Stimulated activated memory B cell treated with anti-CD40 and anti-IgM and Interleukin-4, amounts not matched to agents 10 μg/mL and 1 μg/mL and 100 μg/mL, for 72 hours (primary cell): ENCODE measurements at regions not wholly inside any gene's neighbourhood (a gene's known extent, or its start where the extent isn't known, plus 50 kb on each side); places are given as distances from the start of the nearest gene placed in this dataset.
"Not testable (repeated sequence)": the region's sequence is repeated elsewhere in the genome, so short reads cannot be mapped to it uniquely, and the experiment has no call there.

Experiments used
- ATAC-seq: fragments of 150-1000 bp; cut with Tn5 transposase; 2 replicates; pipeline ENCODE4 v1.10.0; 2021
- H3K27ac Mint-ChIP-seq: one replicate; pipeline ENCODE4 v1.8.0; 2022; ENCODE audit warnings: mild to moderate bottlenecking, mixed read lengths
- H3K27me3 Mint-ChIP-seq: one replicate; pipeline ENCODE4 v1.8.0; 2022; ENCODE audit warnings: mixed read lengths
- H3K36me3 Mint-ChIP-seq: one replicate; pipeline ENCODE4 v1.8.0; 2022; ENCODE audit warnings: mixed read lengths
- H3K4me1 Mint-ChIP-seq: one replicate; pipeline ENCODE4 v1.8.0; 2022; ENCODE audit warnings: mixed read lengths
- H3K4me3 Mint-ChIP-seq: one replicate; pipeline ENCODE4 v1.8.0; 2022; ENCODE audit warnings: mild to moderate bottlenecking, moderate library complexity, mixed read lengths
- H3K9me3 Mint-ChIP-seq: one replicate; pipeline ENCODE4 v1.8.0; 2022; ENCODE audit warnings: mixed read lengths

- no peaks in the 10 kb centered on the region for H3K4me1 Mint-ChIP-seq
- no peaks in the 10 kb centered on the region for H3K27me3 Mint-ChIP-seq
- no peak for ATAC-seq
- peaks cover 7% of the 10 kb centered on the region for H3K9me3 Mint-ChIP-seq
- no peak overlapping the region for H3K4me3 Mint-ChIP-seq
- no peak overlapping the region for H3K27ac Mint-ChIP-seq
- no peaks in the 10 kb centered on the region for H3K36me3 Mint-ChIP-seq
These were observed 354.9 kb downstream of the CD109 start for GRCh38 chr6:74050921-74051320.

GRCh38 chr6:74048387-74048786, 352.4 kb downstream of the CD109 start:
- no peak for ATAC-seq
- Mint-ChIP-seq H3K9me3 (peaks cover 7% of the 10 kb centered on the region), H3K27ac (no peak overlapping the region), H3K4me3 (no peak overlapping the region), H3K36me3 (no peaks in the 10 kb centered on the region), H3K27me3 (no peaks in the 10 kb centered on the region), H3K4me1 (no peaks in the 10 kb centered on the region)

- Mint-ChIP-seq H3K27ac (no peak overlapping the region), H3K4me1 (no peaks in the 10 kb centered on the region), H3K36me3 (no peaks in the 10 kb centered on the region), H3K4me3 (no peak overlapping the region), H3K9me3 (peaks cover 9% of the 10 kb centered on the region), H3K27me3 (no peaks in the 10 kb centered on the region)
- ATAC-seq: no peak
These were observed 348.6 kb downstream of the CD109 start for GRCh38 chr6:74044417-74045096.

- no peaks in the 10 kb centered on the region for H3K36me3 Mint-ChIP-seq
- no peak for ATAC-seq
- no peak overlapping the region for H3K27ac Mint-ChIP-seq
These were observed 345.4 kb downstream of the CD109 start for GRCh38 chr6:74041420-74041819.

GRCh38 chr6:74018825-74019224, 322.8 kb downstream of the CD109 start:
- Mint-ChIP-seq H3K9me3 (peaks cover 11% of the 10 kb centered on the region), H3K27ac (no peak overlapping the region), H3K36me3 (no peaks in the 10 kb centered on the region), H3K4me1 (no peaks in the 10 kb centered on the region), H3K4me3 (no peak overlapping the region), H3K27me3 (no peaks in the 10 kb centered on the region)
- ATAC-seq: no peak

More at GRCh38 chr6:74041420-74041819, 345.4 kb downstream of the CD109 start:
- Mint-ChIP-seq H3K4me3 (no peak overlapping the region), H3K27me3 (no peaks in the 10 kb centered on the region), H3K4me1 (no peaks in the 10 kb centered on the region), H3K9me3 (peaks cover 15% of the 10 kb centered on the region)

GRCh38 chr6:74015427-74015826, 319.4 kb downstream of the CD109 start:
- ATAC-seq: no peak
- H3K9me3 Mint-ChIP-seq: peaks cover 1% of the 10 kb centered on the region
- no peaks in the 10 kb centered on the region for H3K27me3 Mint-ChIP-seq
- H3K4me1 Mint-ChIP-seq: no peaks in the 10 kb centered on the region
- no peak overlapping the region for H3K4me3 Mint-ChIP-seq
- H3K27ac Mint-ChIP-seq: no peak overlapping the region
- no peaks in the 10 kb centered on the region for H3K36me3 Mint-ChIP-seq

- Mint-ChIP-seq H3K27ac (no peak overlapping the region), H3K36me3 (no peaks in the 10 kb centered on the region), H3K27me3 (no peaks in the 10 kb centered on the region), H3K4me3 (no peak overlapping the region), H3K4me1 (no peaks in the 10 kb centered on the region), H3K9me3 (peaks cover 3% of the 10 kb centered on the region)
- no peak for ATAC-seq
These were observed 304.9 kb downstream of the CD109 start for GRCh38 chr6:74000666-74001490.

GRCh38 chr6:73990609-73991238, 294.7 kb downstream of the CD109 start:
- not testable (repeated sequence) for ATAC-seq, H3K27me3 Mint-ChIP-seq, H3K4me3 Mint-ChIP-seq, H3K36me3 Mint-ChIP-seq, H3K4me1 Mint-ChIP-seq, H3K27ac Mint-ChIP-seq, H3K9me3 Mint-ChIP-seq

GRCh38 chr6:73989428-73989827, 293.4 kb downstream of the CD109 start:
- Mint-ChIP-seq H3K36me3 (no peaks in the 10 kb centered on the region), H3K27ac (no peak overlapping the region), H3K4me1 (no peaks in the 10 kb centered on the region), H3K9me3 (no peaks in the 10 kb centered on the region), H3K4me3 (no peak overlapping the region), H3K27me3 (no peaks in the 10 kb centered on the region)
- no peak for ATAC-seq

- H3K4me3 Mint-ChIP-seq: no peak overlapping the region
- H3K27ac Mint-ChIP-seq: no peak overlapping the region
- H3K4me1 Mint-ChIP-seq: no peaks in the 10 kb centered on the region
- no peak for ATAC-seq
- no peaks in the 10 kb centered on the region for H3K27me3 Mint-ChIP-seq
- H3K9me3 Mint-ChIP-seq: peaks cover 2% of the 10 kb centered on the region
- no peaks in the 10 kb centered on the region for H3K36me3 Mint-ChIP-seq
These were observed 289.9 kb downstream of the CD109 start for GRCh38 chr6:73985891-73986290.

GRCh38 chr6:73984571-73985210, 288.7 kb downstream of the CD109 start:
- H3K9me3 Mint-ChIP-seq: peaks cover 2% of the 10 kb centered on the region
- ATAC-seq: no peak
- no peaks in the 10 kb centered on the region for H3K4me1 Mint-ChIP-seq
- no peaks in the 10 kb centered on the region for H3K36me3 Mint-ChIP-seq
- H3K4me3 Mint-ChIP-seq: no peak overlapping the region
- no peaks in the 10 kb centered on the region for H3K27me3 Mint-ChIP-seq
- no peak overlapping the region for H3K27ac Mint-ChIP-seq

GRCh38 chr6:73983367-73983766, 287.4 kb downstream of the CD109 start:
- no peaks in the 10 kb centered on the region for H3K27me3 Mint-ChIP-seq
- no peaks in the 10 kb centered on the region for H3K4me1 Mint-ChIP-seq
- no peak for ATAC-seq
- peaks cover 2% of the 10 kb centered on the region for H3K9me3 Mint-ChIP-seq
- H3K36me3 Mint-ChIP-seq: no peaks in the 10 kb centered on the region
- no peak overlapping the region for H3K27ac Mint-ChIP-seq
- no peak overlapping the region for H3K4me3 Mint-ChIP-seq

GRCh38 chr6:73980096-73980495, 284.1 kb downstream of the CD109 start:
- no peak overlapping the region for H3K4me3 Mint-ChIP-seq
- H3K9me3 Mint-ChIP-seq: peaks cover 8% of the 10 kb centered on the region
- no peak overlapping the region for H3K27ac Mint-ChIP-seq
- no peaks in the 10 kb centered on the region for H3K4me1 Mint-ChIP-seq
- ATAC-seq: no peak
- H3K27me3 Mint-ChIP-seq: no peaks in the 10 kb centered on the region
- no peaks in the 10 kb centered on the region for H3K36me3 Mint-ChIP-seq

- Mint-ChIP-seq H3K9me3 (peaks cover 8% of the 10 kb centered on the region), H3K4me3 (no peak overlapping the region), H3K27me3 (no peaks in the 10 kb centered on the region), H3K27ac (no peak overlapping the region), H3K36me3 (no peaks in the 10 kb centered on the region), H3K4me1 (no peaks in the 10 kb centered on the region)
- no peak for ATAC-seq
These were observed 282.3 kb downstream of the CD109 start for GRCh38 chr6:73978330-73978729.

GRCh38 chr6:73972518-73972917, 276.5 kb downstream of the CD109 start:
- H3K4me3 Mint-ChIP-seq, H3K9me3 Mint-ChIP-seq, H3K27me3 Mint-ChIP-seq, H3K36me3 Mint-ChIP-seq, H3K4me1 Mint-ChIP-seq, H3K27ac Mint-ChIP-seq, ATAC-seq: not testable (repeated sequence)
